HEK293T (cell line): ENCODE measurements at regions not wholly inside any gene's neighbourhood (a gene's known extent, or its start where the extent isn't known, plus 50 kb on each side); places are given as distances from the start of the nearest gene placed in this dataset.

ENCODE experiments used
- ARNT ChIP-seq: fragments of 450-650 bp; IDR thresholded peaks from 2 replicates; pipeline ENCODE4 v1.6.1; 2017; ENCODE audit warnings: mild to moderate bottlenecking
- BHLHE40 ChIP-seq: fragments of 450-650 bp; IDR thresholded peaks from 2 replicates; pipeline ENCODE4 v1.6.1; 2016; ENCODE audit warnings: mild to moderate bottlenecking, moderate library complexity, borderline replicate concordance
- CTBP1 ChIP-seq: fragments of 450-650 bp; IDR thresholded peaks from 2 replicates; pipeline ENCODE4 v1.6.1; 2016; ENCODE audit warnings: borderline replicate concordance
- ELF4 ChIP-seq: fragments of 450-650 bp; IDR thresholded peaks from 2 replicates; pipeline ENCODE4 v1.6.1; 2017; ENCODE audit warnings: antibody characterized with exemption
- FOXA1 ChIP-seq: fragments of 450-650 bp; IDR thresholded peaks from 2 replicates; pipeline ENCODE4 v1.6.1; 2016; ENCODE audit warnings: mild to moderate bottlenecking
- FOXK2 ChIP-seq: fragments of 450-650 bp; IDR thresholded peaks from 2 replicates; pipeline ENCODE4 v1.6.1; 2016; ENCODE audit warnings: mild to moderate bottlenecking
- FOXM1 ChIP-seq: fragments of 450-650 bp; IDR thresholded peaks from 2 replicates; pipeline ENCODE4 v1.6.1; 2017; ENCODE audit warnings: mild to moderate bottlenecking, borderline replicate concordance
- HDGF ChIP-seq: fragments of 450-650 bp; IDR thresholded peaks from 2 replicates; pipeline ENCODE4 v1.6.1; 2017; ENCODE audit warnings: antibody characterized with exemption, borderline replicate concordance
- NFRKB ChIP-seq: fragments of 450-650 bp; IDR thresholded peaks from 2 replicates; pipeline ENCODE4 v1.6.1; 2016; ENCODE audit warnings: mild to moderate bottlenecking, moderate library complexity
- PKNOX1 ChIP-seq: fragments of 450-650 bp; IDR thresholded peaks from 2 replicates; pipeline ENCODE4 v1.6.1; 2016
- SP1 ChIP-seq: fragments of 450-650 bp; IDR thresholded peaks from 2 replicates; pipeline ENCODE4 v1.6.1; 2017
- SUZ12 ChIP-seq: fragments of 450-650 bp; IDR thresholded peaks from 2 replicates; pipeline ENCODE4 v1.6.1; 2016; ENCODE audit warnings: mild to moderate bottlenecking
- TARDBP ChIP-seq: fragments of 450-650 bp; IDR thresholded peaks from 2 replicates; pipeline ENCODE4 v1.6.1; 2016
- ZNF384 ChIP-seq: fragments of 450-650 bp; IDR thresholded peaks from 2 replicates; pipeline ENCODE4 v1.6.1; 2016

GRCh38 chr4:57488366-57489162 is 378.4 kb upstream of the IGFBP7 start:
- TF ChIP-seq SP1 (no peak), ARNT (no peak), ZNF384 (no peak), FOXK2 (no peak), NFRKB (no peak), FOXM1 (no peak), CTBP1 (no peak), HDGF (no peak), TARDBP (no peak), BHLHE40 (no peak), FOXA1 (no peak), SUZ12 (no peak), ELF4 (no peak), PKNOX1 (no peak)
